GM18517 (cell line): ENCODE measurements at regions not wholly inside any gene's neighbourhood (a gene's known extent, or its start where the extent isn't known, plus 50 kb on each side); places are given as distances from the start of the nearest gene placed in this dataset.
A peak's percentile ranks its signal among the peaks of the same experiment; 100 is the strongest.
"Not testable (repeated sequence)": the region's sequence is repeated elsewhere in the genome, so short reads cannot be mapped to it uniquely, and the experiment has no call there.

Experiments used
- ATAC-seq: cut with Tn5 transposase; IDR thresholded peaks from one replicate; pipeline ENCODE4 v1.9.1; 2021; ENCODE audit warnings: mild to moderate bottlenecking, moderate library complexity; ENCODE audit not compliant: unreplicated experiment

DNA sequence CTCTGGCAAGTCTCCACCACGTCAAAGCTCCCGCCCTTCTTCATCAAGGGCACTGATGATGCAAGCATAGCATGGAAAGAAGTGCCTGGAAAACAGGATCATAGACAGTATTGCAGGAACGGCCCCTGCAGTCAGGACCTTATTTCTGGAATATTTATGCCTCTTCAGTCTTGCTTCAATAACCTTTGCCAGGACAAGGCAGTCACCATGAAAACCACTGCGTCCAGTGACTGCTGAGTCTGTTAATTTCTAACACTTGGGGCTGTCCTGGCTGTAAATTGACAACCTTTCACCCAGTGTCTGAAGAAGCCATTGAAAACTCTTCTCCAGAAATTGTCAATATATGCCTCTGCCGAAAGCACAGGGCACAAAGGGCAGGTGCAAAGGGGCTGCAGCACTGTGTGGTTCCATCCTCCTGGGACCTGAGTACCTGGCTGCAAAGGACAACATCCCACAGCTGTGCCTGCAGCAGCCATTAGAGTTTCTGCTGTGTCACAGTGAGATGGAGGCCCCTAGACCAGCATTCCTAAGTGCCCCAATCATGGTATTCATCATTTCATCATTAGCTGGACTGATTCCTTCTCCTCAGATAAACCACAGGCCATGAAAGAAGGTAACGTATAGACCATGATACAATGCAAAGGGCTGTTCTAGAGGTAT is 819.6 kb downstream of the RNF144A start:
- ATAC-seq: no peak

DNA sequence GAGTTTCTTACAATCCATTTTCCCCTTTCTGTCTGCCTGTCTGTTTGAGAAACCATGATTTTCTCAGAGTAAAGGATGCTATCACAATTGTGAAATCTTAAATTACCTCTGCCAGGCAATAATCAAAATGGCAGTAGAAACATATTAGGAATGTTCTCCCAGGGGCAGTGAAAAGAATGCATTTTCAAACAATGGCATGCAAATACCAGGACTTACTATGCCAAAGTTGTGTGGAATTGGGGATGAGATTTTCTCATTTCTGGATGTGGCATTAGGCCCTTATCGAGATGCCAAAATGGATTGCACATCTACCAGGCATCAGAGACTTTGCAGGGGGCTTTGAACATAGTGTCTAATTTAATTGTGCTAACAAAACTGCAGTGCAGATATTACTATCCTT is 821.4 kb downstream of the RNF144A start:
- ATAC-seq: no peak

DNA sequence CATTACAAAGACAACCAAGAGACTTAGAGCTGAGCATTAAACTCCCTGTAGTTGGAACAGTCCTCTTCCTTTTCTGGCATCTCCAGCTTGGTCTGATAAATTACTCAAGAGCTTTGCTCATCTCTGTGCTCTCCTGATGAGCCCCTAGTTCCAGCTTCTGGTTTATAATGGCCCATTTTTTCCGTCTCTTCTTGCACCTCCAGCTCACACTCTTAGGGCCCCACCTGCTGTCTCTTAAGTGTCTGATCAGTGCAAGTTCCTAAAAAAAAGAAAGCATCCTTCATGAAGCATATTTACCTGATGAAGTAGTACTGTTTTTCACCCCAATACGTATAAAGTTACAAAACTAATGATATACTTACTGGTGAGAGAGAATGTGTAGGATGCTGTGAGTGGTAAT is 822.9 kb downstream of the RNF144A start:
- no peak for ATAC-seq

DNA sequence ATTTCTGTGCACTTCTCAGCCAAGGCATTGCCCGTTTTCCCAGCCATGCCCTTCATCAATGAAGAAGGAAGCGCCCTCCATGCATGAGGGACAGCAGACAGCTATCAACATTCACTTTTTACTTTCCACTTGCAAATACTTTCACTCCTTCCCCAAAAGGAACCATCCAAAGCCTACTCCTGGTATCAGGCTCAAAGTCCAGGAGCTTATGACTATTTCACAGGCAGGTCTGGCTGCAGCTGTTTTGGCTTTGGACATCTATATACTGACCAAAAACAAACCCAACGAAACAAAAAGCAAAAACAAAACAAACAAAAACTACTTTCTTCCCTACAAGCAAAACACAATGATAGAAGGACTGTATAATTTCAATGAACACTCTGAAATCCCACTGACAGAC is 825.1 kb downstream of the RNF144A start:
- ATAC-seq: no peak

DNA sequence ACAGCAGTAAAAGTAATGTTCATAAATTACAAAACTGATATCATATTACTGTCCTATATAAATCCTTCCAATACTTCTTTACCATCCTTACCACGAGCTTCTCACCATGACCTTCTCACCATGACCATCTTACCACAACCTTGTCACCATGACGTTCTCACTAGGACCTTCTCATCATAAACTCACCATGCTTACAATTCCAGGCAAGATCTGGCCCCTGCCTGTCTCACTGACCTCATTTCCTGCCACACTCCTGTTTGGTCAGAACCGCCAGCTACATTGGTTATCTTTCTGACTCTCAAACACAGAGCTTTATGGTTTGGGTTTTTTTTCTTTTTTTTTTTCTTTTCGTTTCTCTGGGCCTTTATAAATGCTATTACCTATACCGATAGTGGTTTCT is 827.6 kb downstream of the RNF144A start:
- ATAC-seq: no peak

DNA sequence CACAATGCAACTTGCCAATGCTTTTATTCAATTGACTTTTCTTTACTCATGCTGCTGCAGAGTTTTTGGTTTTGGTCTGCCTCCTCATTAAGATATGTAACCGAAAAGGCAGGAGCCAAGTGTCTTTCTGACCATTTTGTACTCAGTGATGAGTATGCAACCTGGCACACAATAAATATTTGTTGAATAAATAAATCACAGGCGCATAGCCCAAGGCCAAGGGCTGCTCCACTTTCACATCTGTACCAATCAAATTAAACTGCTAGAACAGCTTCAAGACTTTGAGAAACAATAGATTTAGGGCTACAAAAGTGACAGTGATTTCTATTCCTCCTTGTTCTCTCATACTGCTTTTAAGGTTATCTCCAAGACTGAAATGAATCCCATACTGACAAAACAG is 828.2 kb downstream of the RNF144A start:
- ATAC-seq: no peak

DNA sequence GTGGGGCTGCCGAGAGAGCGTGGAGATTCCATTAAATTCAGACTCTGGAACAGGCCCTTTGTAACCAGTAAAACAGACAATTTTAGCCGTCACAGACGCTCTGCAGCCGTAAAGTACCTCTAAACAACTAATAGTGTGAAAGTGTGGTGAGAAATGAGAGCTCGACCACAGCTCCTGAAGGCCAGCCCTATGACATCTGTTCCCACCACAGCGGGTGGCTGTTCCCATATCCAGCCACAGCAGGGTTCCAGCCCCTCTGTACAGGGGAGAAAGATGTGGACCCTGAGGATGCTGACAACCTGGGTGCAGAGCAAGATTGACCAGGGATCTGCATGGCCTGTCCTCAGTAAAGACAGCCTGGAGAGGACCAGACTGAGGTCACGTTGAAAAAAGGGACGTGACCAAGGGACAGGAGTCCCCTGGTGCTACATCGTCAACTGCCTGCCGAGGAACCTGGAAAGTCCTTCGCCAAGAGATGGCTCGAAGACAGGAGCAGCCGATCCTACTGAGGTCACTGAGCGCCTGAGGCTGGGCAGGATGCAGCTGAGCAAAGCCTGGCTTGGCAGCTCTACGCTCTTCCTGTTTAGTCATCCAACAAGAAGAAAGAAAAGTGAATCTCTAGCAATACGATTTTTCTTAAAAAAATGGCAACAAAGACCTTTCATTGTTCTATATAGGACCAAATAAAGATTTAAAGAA is 831.7 kb downstream of the RNF144A start:
- ATAC-seq: no peak

DNA sequence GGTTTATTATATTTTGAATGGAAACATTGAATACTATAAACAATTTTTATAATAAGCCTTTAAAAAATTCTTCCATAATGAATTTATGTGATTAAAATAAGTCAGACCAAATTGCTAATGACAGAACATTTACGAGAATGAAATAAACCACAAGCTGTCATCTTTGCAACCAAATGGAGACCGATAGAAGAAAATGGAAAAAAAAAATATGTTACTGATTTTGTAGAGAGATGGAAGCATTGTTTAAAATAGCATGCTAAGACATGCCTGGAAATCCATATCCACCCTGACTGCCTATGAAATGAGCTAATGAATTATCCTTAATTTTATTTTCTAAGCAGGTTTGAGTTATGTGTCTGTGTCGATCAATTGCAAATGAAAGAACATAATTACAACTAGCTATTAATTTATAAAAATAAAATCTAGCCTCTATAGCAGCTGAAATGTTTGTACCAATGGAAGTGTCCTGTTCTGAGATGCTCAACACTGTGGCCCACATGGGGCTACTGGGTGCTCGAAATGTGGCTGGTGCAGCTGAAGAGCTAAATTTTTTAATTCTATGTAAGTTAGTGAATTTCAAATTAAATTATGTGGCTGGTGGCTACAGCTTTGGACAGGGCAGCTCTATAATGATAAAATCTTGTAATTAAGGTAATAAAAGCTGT is 832.8 kb downstream of the RNF144A start:
- no peak for ATAC-seq

DNA sequence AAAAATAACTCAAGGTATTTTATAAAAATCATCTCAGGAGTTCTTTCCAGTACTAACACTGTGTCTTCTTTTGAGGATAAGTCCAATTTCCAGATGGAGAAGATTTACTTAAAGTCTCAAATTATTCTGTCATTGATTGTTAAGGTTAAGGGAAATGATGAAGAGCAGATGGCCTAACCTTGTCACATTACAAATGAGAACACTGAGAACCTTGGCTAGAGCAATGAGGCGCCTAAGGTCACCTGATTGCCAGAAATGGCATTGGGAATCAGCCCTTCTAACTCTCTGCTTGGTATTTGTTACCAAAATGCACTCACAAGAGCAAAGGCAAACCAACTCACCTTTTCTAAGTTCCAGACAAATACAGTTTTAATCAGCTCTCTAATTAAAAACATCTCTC is 835.1 kb downstream of the RNF144A start:
- ATAC-seq: no peak

DNA sequence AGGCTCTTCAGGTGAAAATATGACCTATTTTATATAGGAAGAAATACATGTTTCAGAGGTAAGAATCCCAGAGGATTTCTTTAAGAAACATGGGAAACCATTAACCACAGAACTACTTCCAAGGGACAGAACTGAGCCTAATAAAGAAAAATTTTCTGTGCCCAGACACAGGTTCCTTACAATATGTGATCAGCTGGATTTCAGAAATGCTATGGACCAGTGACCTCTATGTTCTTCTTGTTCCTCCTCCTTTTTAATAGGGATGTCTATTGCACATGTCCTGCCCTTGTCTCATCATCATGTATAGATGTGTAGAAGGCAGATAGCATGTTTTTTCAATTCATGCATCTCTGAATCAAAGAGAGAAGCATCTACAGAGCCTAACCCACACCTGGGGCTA is 836.6 kb downstream of the RNF144A start:
- ATAC-seq: no peak

DNA sequence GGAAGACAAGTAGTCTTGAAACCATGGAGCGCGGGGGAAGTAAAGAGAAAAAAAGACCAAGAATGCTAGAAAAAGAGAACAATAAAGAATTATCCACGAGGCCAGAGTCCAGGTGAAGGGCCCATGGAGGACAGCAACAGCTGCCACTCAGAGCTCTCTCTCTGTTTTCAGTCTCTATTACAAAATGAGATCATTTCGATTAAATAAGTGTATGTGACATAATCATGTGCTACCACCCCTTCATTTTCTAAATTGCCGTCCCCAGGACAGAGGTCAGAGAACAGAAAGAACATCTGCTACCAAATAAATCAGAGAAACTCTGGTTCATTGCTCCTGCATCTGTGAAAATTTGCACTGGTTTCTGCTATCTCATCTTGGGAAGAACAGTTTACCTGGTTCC is 838.7 kb downstream of the RNF144A start:
- no peak for ATAC-seq

DNA sequence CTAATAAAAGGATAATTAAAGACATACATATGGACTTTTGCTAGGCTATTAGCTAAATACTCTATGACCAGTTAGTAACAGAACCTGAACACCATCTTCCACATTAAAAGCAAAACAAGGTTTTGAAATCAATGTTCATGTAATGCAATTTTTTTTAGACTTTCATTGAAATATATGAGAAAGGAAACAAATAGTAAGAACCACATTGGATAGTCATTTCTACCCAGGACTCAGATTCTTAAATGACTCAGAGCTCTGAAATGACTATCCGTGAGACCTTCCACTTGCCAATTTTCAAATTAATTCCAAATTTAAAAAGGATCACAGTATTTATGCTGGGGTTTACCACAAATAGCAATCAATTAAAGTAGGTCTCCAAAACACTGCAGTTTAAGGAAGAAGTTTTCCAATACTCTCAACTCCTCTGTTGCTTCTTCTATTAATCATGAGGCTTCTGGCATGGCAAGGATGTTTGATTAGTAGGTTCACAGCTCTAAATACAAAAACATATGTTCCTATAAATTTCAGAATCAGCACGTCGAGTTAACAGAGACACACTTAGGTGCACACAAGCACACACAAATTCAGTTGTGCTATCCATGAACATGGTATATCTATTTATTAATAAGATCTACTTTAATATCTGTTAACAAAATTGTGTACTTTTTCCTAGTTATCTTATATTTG is 841.0 kb downstream of the RNF144A start:
- ATAC-seq: peak; percentile 65

DNA sequence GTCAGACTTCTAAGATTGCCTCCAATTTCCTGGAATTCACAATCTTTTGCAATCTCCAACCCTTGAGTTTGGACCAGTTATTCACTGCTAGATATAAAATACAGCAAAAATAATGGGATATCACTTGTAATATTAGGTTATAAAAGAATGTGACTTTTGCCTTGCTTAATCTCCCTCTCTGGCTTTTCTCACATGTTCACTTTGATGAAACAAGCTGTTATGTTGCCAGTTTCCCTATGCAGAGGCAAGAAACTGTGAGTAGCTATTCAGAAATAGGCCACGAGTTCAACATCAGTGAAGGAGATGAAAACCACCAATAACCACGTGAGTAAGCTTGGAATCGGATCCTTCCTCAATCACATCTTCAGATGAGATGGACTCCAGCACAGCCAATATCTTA is 842.7 kb downstream of the RNF144A start:
- ATAC-seq: no peak

DNA sequence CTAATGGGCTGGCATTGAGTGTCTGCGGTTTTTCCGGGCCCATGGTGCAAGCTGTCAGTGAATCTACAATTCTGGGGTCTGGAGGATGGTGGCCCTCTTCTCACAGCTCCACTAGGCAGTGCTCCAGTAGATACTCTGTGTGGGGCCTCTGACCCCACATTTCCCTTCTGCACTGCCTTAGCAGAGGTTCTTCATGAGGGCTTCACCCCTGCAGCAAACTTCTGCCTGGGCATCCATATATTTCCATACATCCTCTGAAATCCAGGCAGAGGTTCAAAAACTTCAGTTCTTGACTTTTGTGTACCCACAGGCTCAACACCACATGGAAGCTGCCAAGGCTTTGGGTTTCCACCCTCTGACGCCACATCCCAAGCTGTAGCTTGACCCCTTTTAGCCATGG is 846.2 kb downstream of the RNF144A start:
- not testable (repeated sequence) for ATAC-seq

DNA sequence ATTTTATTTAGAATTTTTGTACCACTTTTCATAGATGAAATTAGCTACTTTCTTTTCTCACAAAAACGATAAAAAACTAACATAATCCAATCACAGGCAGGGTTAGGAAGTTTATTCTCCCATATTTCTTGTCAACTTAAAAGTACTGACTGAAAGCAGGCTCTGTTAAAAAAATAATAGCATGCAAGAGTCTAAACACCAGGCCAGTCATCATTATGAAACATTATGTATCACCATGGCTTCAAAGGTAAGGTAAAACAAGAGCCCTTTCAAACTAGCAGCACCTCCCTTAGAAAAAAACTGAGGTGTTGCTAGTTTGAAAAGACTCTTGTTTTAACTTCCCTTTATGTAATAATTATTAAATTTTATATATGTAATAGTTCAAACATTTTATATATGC is 848.0 kb downstream of the RNF144A start:
- no peak for ATAC-seq

DNA sequence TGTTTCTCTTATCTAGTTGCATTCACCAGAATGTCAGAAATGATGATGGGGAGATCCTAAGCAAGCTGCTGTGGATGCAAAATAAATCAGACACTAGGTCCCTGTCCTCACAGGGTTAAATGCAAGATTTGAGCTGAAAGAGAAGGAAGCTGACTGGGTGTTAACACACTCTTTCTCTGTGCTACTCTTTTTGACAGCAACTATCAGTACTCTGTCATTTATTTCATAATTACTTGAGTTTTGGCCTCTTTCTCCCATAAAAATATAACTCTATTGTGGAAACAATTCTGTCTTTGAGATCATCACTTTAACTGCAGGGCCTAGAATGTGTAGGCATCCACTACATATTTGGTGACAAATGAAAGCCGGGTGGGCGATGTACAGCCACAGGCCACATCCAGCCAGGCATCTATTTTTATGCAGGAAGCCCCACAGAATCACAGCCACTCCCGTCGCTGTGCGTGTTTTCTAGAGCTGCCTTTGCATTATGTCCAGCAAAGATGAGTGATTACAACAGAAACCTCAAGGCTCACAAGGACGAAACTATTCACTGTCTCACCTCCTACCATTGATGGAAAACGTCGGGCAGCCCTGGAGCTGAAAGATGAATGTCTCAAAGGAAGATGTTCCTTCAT is 849.0 kb downstream of the RNF144A start:
- ATAC-seq: no peak

DNA sequence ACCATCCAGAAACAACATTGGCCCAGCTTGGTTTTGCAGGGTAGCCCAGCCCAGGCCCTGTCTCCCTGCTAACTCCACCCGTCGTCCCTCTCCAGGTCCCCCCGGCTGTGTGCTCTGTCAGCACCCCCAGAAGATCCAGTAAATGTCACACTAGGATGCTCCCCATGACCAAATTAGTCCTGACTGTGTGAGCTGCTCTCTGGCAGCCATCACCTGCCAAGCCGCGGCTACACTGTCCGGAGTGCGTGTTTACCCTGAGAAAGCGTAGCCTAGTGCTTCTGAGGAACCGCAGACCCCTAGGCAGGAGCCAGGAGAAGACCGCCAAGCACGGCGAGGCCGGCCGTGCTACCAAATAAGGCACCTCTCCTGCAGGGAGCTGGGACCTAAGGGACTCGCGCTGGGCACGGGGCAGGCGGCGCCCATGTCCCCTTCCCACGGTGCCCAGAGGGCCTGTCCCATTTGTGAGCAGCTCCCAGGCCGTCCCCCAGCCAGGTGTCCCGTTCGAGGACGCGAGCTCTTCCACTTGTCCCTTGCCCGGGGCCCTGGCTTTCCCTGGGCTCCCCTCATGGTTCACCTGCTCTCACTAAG is 849.9 kb downstream of the RNF144A start:
- no peak for ATAC-seq

DNA sequence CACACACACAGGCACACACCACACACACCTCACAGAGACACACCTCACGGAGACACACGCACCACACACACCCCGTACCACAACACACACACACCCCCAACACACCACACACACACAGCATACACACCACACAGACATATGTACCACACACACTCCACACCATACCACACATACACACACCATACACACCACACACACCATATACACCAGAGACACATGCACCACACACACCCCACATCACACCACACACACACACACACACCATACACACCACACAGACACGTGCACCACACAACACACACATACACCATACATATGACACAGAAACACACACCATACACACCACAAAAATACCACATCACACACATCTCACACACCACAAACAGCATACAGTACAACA is 850.7 kb downstream of the RNF144A start:
- no peak for ATAC-seq

DNA sequence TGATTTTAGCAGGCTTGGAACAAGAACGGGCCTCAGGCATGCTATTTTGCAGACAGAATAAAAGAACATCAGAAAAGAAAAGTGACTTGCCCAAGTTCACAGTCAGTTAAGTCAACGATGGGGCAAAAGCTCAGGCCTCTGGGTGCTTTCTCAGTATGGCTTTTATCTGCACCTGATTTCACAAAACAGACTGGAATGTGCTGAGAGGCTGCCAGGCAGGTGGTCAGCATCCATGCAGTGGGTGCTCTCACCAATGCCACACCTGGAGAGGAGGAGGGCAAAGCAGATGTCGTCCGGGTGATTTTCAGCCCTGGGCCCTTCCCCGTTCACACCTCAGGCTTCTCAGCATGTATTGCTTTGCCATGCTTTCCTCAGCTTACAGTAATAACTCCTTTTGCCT is 854.6 kb downstream of the RNF144A start:
- no peak for ATAC-seq

DNA sequence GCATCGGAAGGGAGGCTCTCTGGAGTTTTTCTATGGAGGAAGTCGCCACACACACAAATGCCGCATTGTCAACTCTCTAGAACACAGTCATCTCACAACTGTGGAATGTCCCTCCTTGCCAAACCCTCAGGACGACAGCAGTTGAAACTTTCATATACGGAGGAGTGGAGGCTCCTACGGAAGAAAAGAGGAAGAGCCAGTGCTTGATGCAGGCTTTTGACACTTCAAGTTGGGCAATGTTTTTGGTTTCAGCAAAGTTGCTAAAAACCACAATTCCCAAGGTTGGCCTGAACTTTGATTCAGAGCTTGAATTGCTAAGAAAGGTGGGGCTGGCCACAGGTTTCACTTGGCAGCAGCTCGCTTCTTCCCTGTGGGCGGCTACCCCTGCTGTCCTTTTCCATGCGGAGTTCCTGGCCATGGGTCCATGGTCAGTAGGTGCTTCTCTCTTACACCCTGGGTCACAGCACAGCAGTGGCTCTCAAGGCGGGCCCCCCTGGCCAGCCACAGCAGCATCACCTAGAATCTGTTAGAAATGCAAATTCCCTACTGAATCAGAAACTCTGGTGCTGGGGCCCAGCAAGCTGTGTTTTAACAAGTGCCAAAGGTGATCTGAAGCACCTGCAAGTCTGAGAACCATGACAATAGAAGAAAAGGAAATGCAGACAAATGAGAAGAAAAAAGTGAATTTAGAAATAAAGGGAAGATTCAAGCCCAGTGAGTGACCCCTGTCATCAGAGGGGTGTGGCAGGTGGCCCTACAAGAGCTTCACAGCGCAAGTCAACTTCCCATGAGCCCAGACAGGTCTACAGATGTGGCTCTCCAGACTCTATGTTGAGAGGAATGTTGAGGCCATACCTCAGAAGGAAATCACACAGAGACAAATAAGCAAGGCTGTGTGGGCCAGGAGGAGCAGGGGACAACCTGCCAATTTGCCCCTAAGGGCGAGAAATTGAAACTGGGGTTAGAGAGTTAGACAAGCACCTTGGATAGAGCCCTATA is 856.4 kb downstream of the RNF144A start:
- peak; percentile 52 for ATAC-seq
